Retinal pigment epithelial cell (primary cell): ENCODE measurements at regions not wholly inside any gene's neighbourhood (a gene's known extent, or its start where the extent isn't known, plus 50 kb on each side); places are given as distances from the start of the nearest gene placed in this dataset.
"Not testable (repeated sequence)": the region's sequence is repeated elsewhere in the genome, so short reads cannot be mapped to it uniquely, and the experiment has no call there.

Experiments
- DNase-seq: peaks from one replicate; pipeline ENCODE4 v3.0.0-alpha.2; 2010; ENCODE audit warnings: low read depth
- H3K4me3 ChIP-seq: 2 replicates; pipeline ENCODE4 v1.5.1; 2011; ENCODE audit warnings: mild to moderate bottlenecking, low read length, control low read depth, moderate library complexity
- TF ChIP-seq, protein P1 (sequence below): conservative IDR thresholded peaks from 2 replicates; pipeline ENCODE4 v1.5.1; 2011; ENCODE audit warnings: low read depth, low read length, control low read depth, inconsistent platforms

DNA sequence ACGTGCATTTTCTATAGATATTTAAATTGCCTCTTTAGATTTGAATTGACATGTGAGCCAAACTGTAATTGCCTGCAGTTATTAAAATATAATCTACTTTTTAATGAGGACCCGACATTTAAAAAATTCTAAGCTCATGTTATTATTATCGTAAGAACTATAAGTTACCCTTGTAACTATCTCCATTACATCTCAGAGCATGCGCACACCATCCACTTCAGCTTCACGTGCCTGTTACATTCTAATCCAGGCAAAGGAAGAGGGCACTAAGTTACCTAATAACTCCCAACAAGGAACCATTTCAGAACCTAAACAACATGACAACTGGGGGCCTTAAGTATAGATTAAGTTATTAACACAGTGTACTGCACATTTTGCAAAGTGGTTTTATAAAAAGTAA, 509.0 kb upstream of the DPP6 start:
- DNase-seq, result no peak

DNA sequence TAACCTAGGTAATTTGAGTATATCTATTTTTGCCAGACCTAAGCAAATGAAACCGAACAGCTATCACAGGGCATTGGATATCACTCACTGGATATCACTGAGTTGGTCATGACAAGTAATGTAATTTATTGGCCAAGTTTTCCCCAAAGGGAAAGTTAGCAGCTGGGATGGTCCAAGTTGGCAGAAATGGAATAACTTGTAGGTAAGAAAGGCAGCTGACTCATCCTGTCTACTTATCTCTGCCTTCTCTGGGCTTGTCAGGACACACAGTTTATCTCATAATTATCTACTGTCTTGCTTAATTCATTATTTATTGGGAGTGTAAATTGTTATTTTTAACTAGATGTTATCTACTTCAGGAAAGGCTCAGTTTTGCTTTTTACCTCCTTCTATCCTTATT, 502.0 kb upstream of the DPP6 start:
- no peak for DNase-seq
- no peak overlapping the region for H3K4me3 ChIP-seq
- TF ChIP-seq, protein P1, sequence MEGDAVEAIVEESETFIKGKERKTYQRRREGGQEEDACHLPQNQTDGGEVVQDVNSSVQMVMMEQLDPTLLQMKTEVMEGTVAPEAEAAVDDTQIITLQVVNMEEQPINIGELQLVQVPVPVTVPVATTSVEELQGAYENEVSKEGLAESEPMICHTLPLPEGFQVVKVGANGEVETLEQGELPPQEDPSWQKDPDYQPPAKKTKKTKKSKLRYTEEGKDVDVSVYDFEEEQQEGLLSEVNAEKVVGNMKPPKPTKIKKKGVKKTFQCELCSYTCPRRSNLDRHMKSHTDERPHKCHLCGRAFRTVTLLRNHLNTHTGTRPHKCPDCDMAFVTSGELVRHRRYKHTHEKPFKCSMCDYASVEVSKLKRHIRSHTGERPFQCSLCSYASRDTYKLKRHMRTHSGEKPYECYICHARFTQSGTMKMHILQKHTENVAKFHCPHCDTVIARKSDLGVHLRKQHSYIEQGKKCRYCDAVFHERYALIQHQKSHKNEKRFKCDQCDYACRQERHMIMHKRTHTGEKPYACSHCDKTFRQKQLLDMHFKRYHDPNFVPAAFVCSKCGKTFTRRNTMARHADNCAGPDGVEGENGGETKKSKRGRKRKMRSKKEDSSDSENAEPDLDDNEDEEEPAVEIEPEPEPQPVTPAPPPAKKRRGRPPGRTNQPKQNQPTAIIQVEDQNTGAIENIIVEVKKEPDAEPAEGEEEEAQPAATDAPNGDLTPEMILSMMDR, result no peak

More for the DNA sequence above, 509.0 kb upstream of the DPP6 start:
- H3K4me3 ChIP-seq, result no peak overlapping the region
- TF ChIP-seq, protein P1, result no peak

DNA sequence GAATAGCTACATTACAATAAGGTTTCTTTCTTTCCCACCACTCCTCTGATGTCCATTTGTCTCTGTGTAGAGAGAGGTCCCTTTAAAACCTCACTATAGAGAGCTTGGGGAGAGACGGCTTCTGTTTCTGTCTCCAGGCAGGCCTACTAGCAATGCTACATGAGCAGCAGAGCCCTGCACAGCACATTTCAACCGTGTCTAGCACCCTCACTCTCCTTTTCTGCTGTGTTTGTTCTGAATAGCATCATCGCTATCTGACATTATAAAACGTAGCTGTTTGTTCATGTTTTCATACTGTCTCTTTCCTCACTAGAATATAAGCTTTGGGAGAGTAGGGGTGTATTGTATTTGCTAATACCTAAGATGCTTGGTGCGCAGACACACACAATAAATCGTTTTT, 487.8 kb upstream of the DPP6 start:
- DNase-seq, result no peak
- no peak overlapping the region for H3K4me3 ChIP-seq
- TF ChIP-seq, protein P1, result no peak

DNA sequence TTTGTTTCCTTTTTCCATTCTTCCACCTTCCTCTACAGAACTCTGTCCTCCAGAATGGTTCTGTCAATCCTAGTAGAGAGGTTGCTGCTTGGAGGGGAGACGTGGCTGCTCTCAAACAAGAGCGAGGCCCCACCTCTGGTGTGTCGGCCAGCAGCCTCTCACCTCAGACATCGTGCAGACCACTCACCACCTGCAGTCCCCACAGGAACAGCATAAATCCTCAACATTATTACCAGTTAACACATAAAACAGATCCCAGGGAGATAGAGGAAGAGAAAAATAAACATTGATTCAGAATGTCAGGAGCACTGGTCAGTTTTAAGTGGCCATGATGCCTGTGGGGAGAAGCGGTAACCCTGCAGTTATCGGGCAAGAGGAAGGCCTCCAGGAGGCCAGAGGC, 485.9 kb upstream of the DPP6 start:
- TF ChIP-seq, protein P1, result no peak
- H3K4me3 ChIP-seq, result no peak overlapping the region
- DNase-seq, result no peak

DNA sequence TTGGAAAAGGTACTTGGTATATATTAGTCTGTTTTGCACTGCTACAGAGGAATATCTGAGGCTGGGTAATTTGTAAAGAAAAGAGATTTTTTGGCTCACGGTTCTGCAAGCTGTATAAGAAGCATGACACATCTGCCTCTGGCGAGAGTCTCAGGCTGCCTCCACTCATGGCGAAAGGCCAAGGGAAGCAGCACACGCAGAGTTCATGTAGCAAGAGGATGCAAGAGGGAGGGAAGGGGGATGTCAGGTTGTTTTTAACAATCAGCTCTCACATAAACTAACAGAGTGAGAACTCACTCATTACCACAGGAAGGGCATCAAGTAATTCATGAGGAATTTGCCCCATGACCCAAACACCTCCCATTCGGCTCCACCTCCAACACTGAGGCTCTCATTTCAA, 484.8 kb upstream of the DPP6 start:
- TF ChIP-seq, protein P1, result no peak
- no peak overlapping the region for H3K4me3 ChIP-seq
- no peak for DNase-seq

DNA sequence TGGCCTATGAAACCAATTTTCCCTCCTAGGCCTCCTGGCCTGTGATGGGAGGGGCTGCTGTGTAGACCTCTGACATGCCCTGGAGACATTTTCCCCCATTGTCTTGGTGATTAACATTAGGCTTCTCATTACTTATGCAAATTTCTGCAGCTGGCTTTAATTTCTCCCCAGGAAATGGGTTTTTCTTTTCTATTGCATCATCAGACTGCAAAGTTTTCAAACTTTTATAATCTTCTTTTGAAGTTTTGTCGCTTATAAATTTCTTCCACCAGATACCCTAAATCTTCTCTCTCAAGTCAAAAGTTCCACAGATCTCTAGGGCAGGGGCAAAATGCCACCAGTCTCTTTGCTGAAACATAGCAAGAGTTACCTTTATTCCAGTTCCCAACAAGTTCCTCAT, 482.7 kb upstream of the DPP6 start:
- not testable (repeated sequence) for H3K4me3 ChIP-seq, DNase-seq

DNA sequence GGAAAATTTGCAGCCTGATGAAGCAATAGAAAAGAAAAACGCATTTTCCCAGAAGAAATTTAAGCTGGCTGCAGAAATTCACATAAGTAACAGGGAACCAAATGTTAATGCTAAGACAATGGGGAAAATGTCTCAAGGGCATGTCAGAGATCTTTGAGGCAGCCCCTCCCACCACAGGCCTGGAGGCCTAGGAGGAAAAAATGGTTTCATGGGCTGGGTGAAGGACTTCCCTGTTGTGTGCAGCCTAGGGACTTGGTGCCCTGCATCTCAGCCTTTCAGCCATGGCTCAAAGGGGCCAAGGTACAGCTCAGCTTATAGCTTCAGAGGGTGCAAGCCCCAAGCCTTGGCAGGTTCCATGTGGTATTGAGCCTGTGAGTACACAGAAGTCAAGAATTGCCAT, 476.1 kb upstream of the DPP6 start:
- TF ChIP-seq, protein P1, result no peak
- no peak overlapping the region for H3K4me3 ChIP-seq
- no peak for DNase-seq

DNA sequence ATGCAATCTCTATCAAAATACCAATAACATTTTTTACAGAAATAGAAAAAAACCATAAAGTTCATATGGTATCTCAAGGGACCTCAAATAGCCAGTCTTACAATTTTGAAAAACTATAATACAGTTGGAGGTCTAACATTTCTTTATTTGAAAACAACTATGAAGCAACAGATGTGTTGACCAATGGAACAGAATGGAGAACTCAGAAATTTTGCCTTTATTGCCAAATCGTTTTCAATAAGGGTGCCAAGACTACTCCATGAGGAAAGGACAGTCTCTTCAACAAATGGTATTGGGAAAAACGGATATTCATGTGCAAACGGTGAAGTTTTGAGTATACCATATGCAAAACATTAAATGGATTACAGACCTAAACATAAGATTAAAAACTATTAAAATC, 470.8 kb upstream of the DPP6 start:
- DNase-seq, result no peak
- TF ChIP-seq, protein P1, result no peak
- H3K4me3 ChIP-seq, result no peak overlapping the region
